Mesenchymal stem cell (in vitro differentiated cells and primary cell): ENCODE measurements at regions not wholly inside any gene's neighbourhood (a gene's known extent, or its start where the extent isn't known, plus 50 kb on each side); places are given as distances from the start of the nearest gene placed in this dataset.

Experiments
- DNase-seq: peaks from one replicate; pipeline ENCODE4 v3.0.0-alpha.2; 2013
- H2AFZ ChIP-seq: one replicate; pipeline ENCODE4 v1.6.1; 2013; ENCODE audit warnings: low read depth, mild to moderate bottlenecking, control low read depth, inconsistent platforms, low read length, moderate library complexity
- H2AK5ac ChIP-seq: 2 replicates; pipeline ENCODE4 v1.6.1; 2013; ENCODE audit warnings: low read length, moderate library complexity, mild to moderate bottlenecking, inconsistent platforms; ENCODE audit not compliant: severe bottlenecking
- H2BK120ac ChIP-seq: one replicate; pipeline ENCODE4 v1.6.1; 2013; ENCODE audit warnings: low read depth, mild to moderate bottlenecking, inconsistent platforms, low read length, moderate library complexity
- H2BK12ac ChIP-seq, 2 experiments: one replicate each; pipeline ENCODE4 v1.6.1; 2013; ENCODE audit warnings: inconsistent platforms in 2 of 2, low read length in 2 of 2, mild to moderate bottlenecking in 2 of 2, moderate library complexity in 2 of 2, control low read depth in 1 of 2
- H2BK15ac ChIP-seq: one replicate; pipeline ENCODE4 v1.6.1; 2013; ENCODE audit warnings: mild to moderate bottlenecking, low read depth, inconsistent platforms; ENCODE audit not compliant: poor library complexity, severe bottlenecking
- H2BK5ac ChIP-seq: 2 replicates; pipeline ENCODE4 v1.6.1; 2013; ENCODE audit warnings: low read depth, mild to moderate bottlenecking, low read length, control low read depth, inconsistent platforms; ENCODE audit not compliant: poor library complexity, severe bottlenecking
- H3K14ac ChIP-seq, 2 experiments: one replicate each; pipeline ENCODE4 v1.6.1; 2013; ENCODE audit warnings: inconsistent platforms in 2 of 2, low read length in 2 of 2, control low read depth in 1 of 2, mild to moderate bottlenecking in 1 of 2, moderate library complexity in 1 of 2
- H3K18ac ChIP-seq, 2 experiments: one replicate each; pipeline ENCODE4 v1.6.1; 2013; ENCODE audit warnings: inconsistent platforms in 2 of 2, low read length in 2 of 2, control low read depth in 1 of 2, low read depth in 1 of 2, mild to moderate bottlenecking in 1 of 2
- H3K23ac ChIP-seq, 2 experiments: one replicate each; pipeline ENCODE4 v1.6.1; 2013; ENCODE audit warnings: inconsistent platforms in 2 of 2, low read length in 2 of 2, mild to moderate bottlenecking in 2 of 2, moderate library complexity in 2 of 2, control low read depth in 1 of 2
- H3K27ac ChIP-seq: 2 replicates; pipeline ENCODE4 v1.5.1; 2013; ENCODE audit warnings: mild to moderate bottlenecking, moderate library complexity, low read length, control low read depth, inconsistent platforms; ENCODE audit not compliant: poor library complexity, severe bottlenecking
- H3K27me3 ChIP-seq, 2 experiments: 2 replicates each; pipeline versions ENCODE4 v1.6.1 to v1.7.0; 2013; ENCODE audit warnings: low read length in 2 of 2, mild to moderate bottlenecking in 2 of 2, moderate library complexity in 2 of 2, control low read depth in 1 of 2, inconsistent platforms in 1 of 2; ENCODE audit not compliant: control insufficient read depth in 1 of 2, insufficient read depth in 1 of 2
- H3K36me3 ChIP-seq, 2 experiments: 2 replicates each; pipeline versions ENCODE4 v1.6.1 to v1.7.0; 2013; ENCODE audit warnings: low read length in 2 of 2, control low read depth in 1 of 2, inconsistent platforms in 1 of 2, low read depth in 1 of 2, mild to moderate bottlenecking in 1 of 2; ENCODE audit not compliant: insufficient read depth in 2 of 2, control insufficient read depth in 1 of 2
- H3K4ac ChIP-seq, 2 experiments: one replicate each; pipeline ENCODE4 v1.6.1; 2013; ENCODE audit warnings: inconsistent platforms in 2 of 2, low read length in 2 of 2, mild to moderate bottlenecking in 2 of 2, moderate library complexity in 2 of 2, control low read depth in 1 of 2, low read depth in 1 of 2
- H3K4me1 ChIP-seq: 2 replicates; pipeline ENCODE4 v1.6.1; 2013; ENCODE audit warnings: low read depth, low read length, control low read depth; ENCODE audit not compliant: control insufficient read depth, insufficient read depth
- H3K4me2 ChIP-seq: 2 replicates; pipeline ENCODE4 v1.6.1; 2013; ENCODE audit warnings: low read length, mild to moderate bottlenecking, inconsistent platforms; ENCODE audit not compliant: poor library complexity, severe bottlenecking
- H3K4me3 ChIP-seq, 2 experiments: 2 replicates each; pipeline versions ENCODE4 v1.5.1 to v1.7.0; 2013; ENCODE audit warnings: low read length in 2 of 2, mild to moderate bottlenecking in 2 of 2, control low read depth in 1 of 2, low read depth in 1 of 2; ENCODE audit not compliant: insufficient read depth in 1 of 2
- H3K79me1 ChIP-seq: replicated peaks from 2 replicates; pipeline ENCODE4 v1.6.1; 2013; ENCODE audit warnings: mild to moderate bottlenecking, control low read depth, low read length, inconsistent platforms; ENCODE audit not compliant: poor library complexity, severe bottlenecking
- H3K9ac ChIP-seq: 2 replicates; pipeline ENCODE4 v1.7.0; 2013; ENCODE audit warnings: mild to moderate bottlenecking, low read length, moderate library complexity
- H3K9me3 ChIP-seq: 2 replicates; pipeline ENCODE4 v1.7.0; 2013; ENCODE audit warnings: mild to moderate bottlenecking, low read length; ENCODE audit not compliant: control insufficient read depth
- H4K8ac ChIP-seq: one replicate; pipeline ENCODE4 v1.6.1; 2013; ENCODE audit warnings: inconsistent platforms, mild to moderate bottlenecking, low read length, moderate library complexity
- H4K91ac ChIP-seq: one replicate; pipeline ENCODE4 v1.6.1; 2013; ENCODE audit warnings: mild to moderate bottlenecking, low read length, inconsistent platforms
- WGBS: methylation state at CpG from one replicate; pipeline ENCODE4 v1.1.7; 2013; ENCODE audit warnings: mixed read lengths; 5-methylcytosine and 5-hydroxymethylcytosine counted together

DNA sequence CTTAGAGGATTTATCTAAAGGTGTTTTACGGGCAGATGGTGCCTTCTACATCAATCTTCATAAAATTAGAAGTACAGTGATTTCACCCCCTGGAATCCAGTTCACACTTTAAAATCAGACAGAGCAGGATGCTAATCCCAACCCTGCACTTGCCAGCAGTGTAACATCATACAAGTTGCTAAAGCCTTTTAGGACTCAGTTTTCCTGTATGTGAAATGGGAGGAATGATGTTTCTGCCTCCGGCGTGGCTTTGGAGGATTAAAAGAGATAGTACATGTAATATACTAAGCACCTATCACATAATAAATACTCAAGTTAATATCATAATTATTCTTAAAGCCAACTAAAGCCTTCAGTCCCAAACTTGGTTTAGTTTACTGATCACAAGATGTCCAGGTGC, 257.2 kb upstream of the THBS1 start:
- Histone ChIP-seq H2BK15ac (no peak overlapping the region), H3K4me3 (no peak overlapping the region), H3K27me3 (no peaks in the 10 kb centered on the region)

DNA sequence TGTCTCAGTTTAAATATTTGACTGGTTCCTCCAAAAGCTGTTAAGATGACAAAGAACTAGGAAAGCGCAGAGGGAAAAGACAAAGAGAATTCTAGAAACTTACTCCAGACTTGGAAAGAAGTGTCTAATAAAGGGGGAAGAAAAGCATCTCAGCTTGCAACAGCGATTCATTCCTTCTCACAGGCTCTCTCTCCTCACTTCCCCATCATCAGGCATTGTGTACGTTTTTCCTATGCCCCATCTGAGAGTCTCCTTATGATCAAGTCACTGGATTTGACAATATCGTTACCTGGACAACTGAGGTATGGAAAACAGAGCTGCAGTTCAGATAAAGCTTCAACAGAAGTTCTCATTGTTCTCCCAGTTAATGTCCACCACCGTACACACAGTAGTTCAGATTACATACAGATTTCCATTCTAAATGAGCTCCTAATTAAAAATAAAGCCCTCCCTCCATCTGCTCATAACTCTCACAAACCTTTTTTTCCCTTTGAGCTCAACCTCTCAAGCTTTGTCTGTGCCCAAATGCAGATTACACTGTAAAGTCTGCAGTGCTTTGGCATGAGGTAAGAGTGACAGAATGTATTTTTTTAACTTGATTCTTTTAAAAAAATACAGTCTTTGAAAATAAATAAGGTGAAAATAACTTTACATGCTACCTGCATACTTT, 254.4 kb upstream of the THBS1 start:
- no peak overlapping the region for H3K4me3 ChIP-seq
- no peaks in the 10 kb centered on the region for H3K4me1 ChIP-seq
- no peak overlapping the region for H3K27ac ChIP-seq
- no peaks in the 10 kb centered on the region for H3K36me3 ChIP-seq
- 71% methylated on average over 5 of the region's 5 CpGs for WGBS
- H3K4ac ChIP-seq: no peak overlapping the region
- DNase-seq: no peak
- no peak overlapping the region for H3K4me2 ChIP-seq
- H3K14ac ChIP-seq: no peak overlapping the region
- no peak overlapping the region for H2BK15ac ChIP-seq
- H4K8ac ChIP-seq: no peak overlapping the region
- no peak overlapping the region for H2BK12ac ChIP-seq
- no peak overlapping the region for H2BK5ac ChIP-seq
- H3K79me1 ChIP-seq: no peaks in the 10 kb centered on the region
- no peak overlapping the region for H3K18ac ChIP-seq
- no peaks in the 10 kb centered on the region for H3K9me3 ChIP-seq
- no peak overlapping the region for H2AK5ac ChIP-seq
- H2AFZ ChIP-seq: no peak overlapping the region
- no peak overlapping the region for H4K91ac ChIP-seq
- H3K23ac ChIP-seq: no peak overlapping the region
- H3K27me3 ChIP-seq: no peaks in the 10 kb centered on the region
- H2BK120ac ChIP-seq: no peak overlapping the region
- no peak overlapping the region for H3K9ac ChIP-seq

More for the DNA sequence above, 257.2 kb upstream of the THBS1 start:
- DNase-seq: no peak
- H3K14ac ChIP-seq: no peak overlapping the region
- H3K79me1 ChIP-seq: no peaks in the 10 kb centered on the region
- H3K4me2 ChIP-seq: no peak overlapping the region
- no peak overlapping the region for H4K91ac ChIP-seq
- H3K4ac ChIP-seq: no peak overlapping the region
- no peak overlapping the region for H2AK5ac ChIP-seq
- H3K9me3 ChIP-seq: peaks cover 10% of the 10 kb centered on the region
- H2BK12ac ChIP-seq: no peak overlapping the region
- WGBS: 100% methylated on average over 1 of the region's 3 CpGs
- H3K4me1 ChIP-seq: no peaks in the 10 kb centered on the region
- H2AFZ ChIP-seq: no peak overlapping the region
- H3K36me3 ChIP-seq: no peaks in the 10 kb centered on the region
- no peak overlapping the region for H2BK120ac ChIP-seq
- H3K9ac ChIP-seq: no peak overlapping the region
- no peak overlapping the region for H2BK5ac ChIP-seq
- no peak overlapping the region for H3K23ac ChIP-seq
- H4K8ac ChIP-seq: no peak overlapping the region
- H3K18ac ChIP-seq: no peak overlapping the region
- H3K27ac ChIP-seq: no peak overlapping the region

DNA sequence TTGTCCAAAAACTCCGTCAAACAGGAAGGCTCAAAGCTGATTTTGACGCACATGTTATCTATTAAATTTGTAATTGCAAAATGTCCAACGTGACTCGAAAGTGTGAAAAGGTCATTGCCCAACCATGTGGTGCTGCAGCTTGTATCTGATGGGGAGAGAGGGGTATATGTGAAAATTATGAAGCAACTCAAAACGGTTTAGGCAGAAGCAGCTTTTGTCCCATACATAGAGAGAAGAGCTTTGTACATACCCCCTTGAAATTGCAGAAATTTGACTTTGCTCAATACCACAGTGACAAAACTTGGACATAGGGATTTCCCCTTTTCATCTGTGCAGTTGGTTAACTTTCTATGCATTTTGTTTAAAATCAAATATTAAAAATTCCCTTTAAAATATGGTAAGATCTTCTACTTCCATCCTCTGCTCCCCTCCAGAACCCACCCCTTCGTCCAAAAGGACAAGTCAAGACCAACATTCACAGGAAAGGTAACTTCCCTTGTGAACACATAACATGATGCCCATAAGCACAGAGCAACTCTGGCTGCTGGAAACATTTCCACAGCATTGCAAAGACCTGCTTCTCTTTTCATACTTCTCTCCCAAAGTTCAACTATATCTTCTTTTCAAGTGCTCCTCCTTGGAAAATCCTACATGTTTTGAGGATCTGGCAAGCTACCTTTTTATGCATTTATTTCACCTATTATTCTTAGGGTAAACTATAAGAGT, 253.7 kb upstream of the THBS1 start:
- WGBS: 85% methylated on average over 6 of the region's 6 CpGs
- no peaks in the 10 kb centered on the region for H3K9me3 ChIP-seq
- H2BK12ac ChIP-seq: no peak overlapping the region

DNA sequence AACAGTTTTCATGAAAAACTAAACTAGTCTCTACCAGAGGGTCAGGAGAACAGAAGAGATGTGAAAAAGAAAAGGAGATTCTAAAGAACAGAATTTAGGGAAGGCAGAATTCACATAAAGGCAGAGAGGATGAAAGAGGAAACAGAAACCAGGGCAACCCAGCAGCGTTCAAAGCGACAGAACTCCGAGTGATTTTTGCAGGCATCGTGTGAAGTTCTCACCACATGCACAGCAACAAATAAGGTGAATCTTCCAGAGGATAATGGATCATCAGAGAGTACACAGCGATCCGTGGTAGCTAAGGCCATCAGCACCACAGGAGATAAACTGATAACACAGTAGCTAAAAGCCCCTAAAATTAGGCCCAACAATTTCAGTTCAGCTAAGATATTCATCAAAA, 250.8 kb upstream of the THBS1 start:
- DNase-seq: no peak
- no peaks in the 10 kb centered on the region for H3K9me3 ChIP-seq
- H2BK120ac ChIP-seq: no peak overlapping the region
- no peak overlapping the region for H2AFZ ChIP-seq
- no peak overlapping the region for H4K91ac ChIP-seq
- no peak overlapping the region for H3K23ac ChIP-seq
- H3K4me1 ChIP-seq: no peaks in the 10 kb centered on the region
- H2BK12ac ChIP-seq: no peak overlapping the region
- no peaks in the 10 kb centered on the region for H3K79me1 ChIP-seq
- no peaks in the 10 kb centered on the region for H3K27me3 ChIP-seq
- no peak overlapping the region for H2AK5ac ChIP-seq
- no peak overlapping the region for H3K4me3 ChIP-seq
- no peak overlapping the region for H4K8ac ChIP-seq
- H2BK5ac ChIP-seq: no peak overlapping the region
- H3K4ac ChIP-seq: no peak overlapping the region
- no peak overlapping the region for H3K18ac ChIP-seq
- H3K36me3 ChIP-seq: no peaks in the 10 kb centered on the region
- H3K27ac ChIP-seq: no peak overlapping the region
- 99% methylated on average over 6 of the region's 6 CpGs for WGBS
- H2BK15ac ChIP-seq: no peak overlapping the region
- no peak overlapping the region for H3K4me2 ChIP-seq
- no peak overlapping the region for H3K9ac ChIP-seq
- no peak overlapping the region for H3K14ac ChIP-seq

More for the DNA sequence above, 253.7 kb upstream of the THBS1 start:
- Histone ChIP-seq H2BK15ac (no peak overlapping the region), H3K9ac (no peak overlapping the region), H4K8ac (no peak overlapping the region), H3K23ac (no peak overlapping the region), H3K79me1 (no peaks in the 10 kb centered on the region), H3K27me3 (no peaks in the 10 kb centered on the region), H3K14ac (no peak overlapping the region), H3K36me3 (no peaks in the 10 kb centered on the region), H2BK120ac (no peak overlapping the region), H2AK5ac (no peak overlapping the region), H2AFZ (no peak overlapping the region), H3K4me3 (no peak overlapping the region), H3K4ac (no peak overlapping the region), H2BK5ac (no peak overlapping the region), H3K4me2 (no peak overlapping the region), H3K4me1 (no peaks in the 10 kb centered on the region), H3K27ac (no peak overlapping the region), H4K91ac (no peak overlapping the region), H3K18ac (no peak overlapping the region)
- DNase-seq: no peak
